Right atrium auricular region (tissue), 2 donors: ENCODE measurements at regions not wholly inside any gene's neighbourhood (a gene's known extent, or its start where the extent isn't known, plus 50 kb on each side); places are given as distances from the start of the nearest gene placed in this dataset.

ENCODE experiments used
- DNase-seq: peaks from one replicate; pipeline ENCODE4 v3.0.0-alpha.2; 2019; ENCODE audit warnings: low spot score
- H3K27ac ChIP-seq, 2 donors: fragments of 200-600 bp; sonication (generic); 1 replicate in 1 of 2; 2 replicates in 1 of 2; pipeline ENCODE4 v1.5.1; 2016 to 2019
- H3K27me3 ChIP-seq, 2 donors: fragments of 200-600 bp; sonication (generic); one replicate each; pipeline versions ENCODE4 v1.5.1 to v1.6.0; 2017 to 2019
- H3K36me3 ChIP-seq: fragments of 200-600 bp; sonication (generic); one replicate; pipeline ENCODE4 v1.5.1; 2016
- H3K4me1 ChIP-seq, 2 donors: fragments of 200-600 bp; sonication (generic); one replicate each; pipeline versions ENCODE4 v1.5.1 to v1.6.0; 2017 to 2019
- H3K4me3 ChIP-seq, 2 donors: fragments of 200-600 bp; sonication (generic); 1 replicate in 1 of 2; 2 replicates in 1 of 2; pipeline ENCODE4 v1.5.1; 2017 to 2019; ENCODE audit warnings: mild to moderate bottlenecking in 1 of 2, moderate library complexity in 1 of 2
- H3K9me3 ChIP-seq, 2 donors: fragments of 200-600 bp; sonication (generic); one replicate each; pipeline ENCODE4 v1.5.1; 2019
- TF ChIP-seq, protein P1 (sequence below), 2 donors: fragments of 200-600 bp; sonication (generic); IDR thresholded peaks; one replicate each; pipeline ENCODE4 v1.5.1; 2019; ENCODE audit warnings: antibody characterized with exemption in 2 of 2

DNA sequence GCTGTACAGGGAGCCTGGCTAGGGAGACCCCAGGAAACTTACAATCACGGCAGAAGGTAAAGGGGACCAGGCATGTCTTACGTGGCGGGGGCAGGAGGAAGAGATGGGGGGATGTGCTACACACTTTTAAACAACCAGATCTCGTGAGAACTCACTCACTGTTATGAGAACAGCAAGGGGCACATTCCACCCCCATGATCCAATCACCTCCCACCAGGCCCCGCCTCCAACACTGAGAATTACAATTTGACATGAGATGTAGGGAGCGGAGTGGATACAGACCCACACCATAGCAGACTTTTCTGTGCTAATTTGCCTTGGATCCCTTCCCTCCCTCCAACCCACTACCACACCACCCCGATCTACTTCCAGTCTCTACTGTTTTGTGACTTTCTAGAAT lies 106.7 kb upstream of the PEG3 start:
- DNase-seq: no peak
- no peaks in the 10 kb centered on the region for H3K36me3 ChIP-seq
- no peaks in the 10 kb centered on the region for H3K4me1 ChIP-seq
- H3K9me3 ChIP-seq: no peaks in the 10 kb centered on the region
- H3K27ac ChIP-seq: no peak overlapping the region
- no peaks in the 10 kb centered on the region for H3K27me3 ChIP-seq
- TF ChIP-seq, protein P1, sequence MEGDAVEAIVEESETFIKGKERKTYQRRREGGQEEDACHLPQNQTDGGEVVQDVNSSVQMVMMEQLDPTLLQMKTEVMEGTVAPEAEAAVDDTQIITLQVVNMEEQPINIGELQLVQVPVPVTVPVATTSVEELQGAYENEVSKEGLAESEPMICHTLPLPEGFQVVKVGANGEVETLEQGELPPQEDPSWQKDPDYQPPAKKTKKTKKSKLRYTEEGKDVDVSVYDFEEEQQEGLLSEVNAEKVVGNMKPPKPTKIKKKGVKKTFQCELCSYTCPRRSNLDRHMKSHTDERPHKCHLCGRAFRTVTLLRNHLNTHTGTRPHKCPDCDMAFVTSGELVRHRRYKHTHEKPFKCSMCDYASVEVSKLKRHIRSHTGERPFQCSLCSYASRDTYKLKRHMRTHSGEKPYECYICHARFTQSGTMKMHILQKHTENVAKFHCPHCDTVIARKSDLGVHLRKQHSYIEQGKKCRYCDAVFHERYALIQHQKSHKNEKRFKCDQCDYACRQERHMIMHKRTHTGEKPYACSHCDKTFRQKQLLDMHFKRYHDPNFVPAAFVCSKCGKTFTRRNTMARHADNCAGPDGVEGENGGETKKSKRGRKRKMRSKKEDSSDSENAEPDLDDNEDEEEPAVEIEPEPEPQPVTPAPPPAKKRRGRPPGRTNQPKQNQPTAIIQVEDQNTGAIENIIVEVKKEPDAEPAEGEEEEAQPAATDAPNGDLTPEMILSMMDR (IDR thresholded peaks at IDR 0.05): no peak
- H3K4me3 ChIP-seq: no peak overlapping the region

DNA sequence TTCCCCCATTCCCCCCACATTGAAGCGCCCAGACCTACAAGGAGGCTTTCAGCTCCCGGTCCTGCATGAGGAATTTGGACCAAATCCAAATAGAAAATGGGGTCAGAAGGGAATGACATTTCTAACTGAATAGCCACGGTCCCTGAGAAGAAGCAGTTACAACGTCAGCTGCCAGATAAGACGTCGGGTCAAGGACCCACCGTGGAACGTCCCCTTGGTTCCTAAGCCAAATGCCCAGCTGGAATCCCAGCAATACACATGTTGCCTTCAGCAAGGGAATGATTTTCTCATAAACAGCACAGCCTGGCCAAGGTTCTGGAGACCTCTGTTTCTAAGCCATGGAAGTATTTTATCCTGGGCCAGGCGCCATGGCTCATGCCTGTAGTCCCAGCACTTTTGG lies 109.1 kb upstream of the PEG3 start:
- Histone ChIP-seq H3K4me3 (no peak overlapping the region), H3K27me3 (no peaks in the 10 kb centered on the region), H3K4me1 (no peaks in the 10 kb centered on the region), H3K36me3 (no peaks in the 10 kb centered on the region), H3K27ac (no peak overlapping the region), H3K9me3 (no peaks in the 10 kb centered on the region)
- no peak for DNase-seq
- TF ChIP-seq, protein P1 (IDR thresholded peaks at IDR 0.05): no peak

DNA sequence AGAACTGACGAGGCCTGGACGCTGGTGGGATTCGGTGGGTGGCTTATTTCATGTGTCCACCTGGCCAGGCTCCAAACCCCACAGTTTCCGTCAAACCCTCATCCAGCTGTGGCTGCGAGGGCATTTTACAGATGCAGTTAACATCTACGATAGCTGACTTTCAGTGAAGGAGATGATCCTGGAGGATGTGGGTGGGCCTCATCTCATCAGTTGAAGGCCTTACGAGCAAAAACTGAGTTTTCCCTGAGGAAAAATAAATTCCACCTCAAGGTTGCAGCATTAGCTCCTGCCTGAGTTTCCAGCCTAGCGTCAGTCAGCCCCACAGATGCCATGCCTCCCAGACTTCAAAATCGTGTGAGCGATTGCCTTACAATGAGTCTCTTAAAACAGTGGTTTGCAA lies 111.1 kb upstream of the PEG3 start:
- TF ChIP-seq, protein P1 (IDR thresholded peaks at IDR 0.05): no peak
- Histone ChIP-seq H3K27me3 (no peaks in the 10 kb centered on the region), H3K27ac (no peak overlapping the region), H3K9me3 (no peaks in the 10 kb centered on the region), H3K36me3 (no peaks in the 10 kb centered on the region), H3K4me1 (no peaks in the 10 kb centered on the region), H3K4me3 (no peak overlapping the region)
- no peak for DNase-seq

DNA sequence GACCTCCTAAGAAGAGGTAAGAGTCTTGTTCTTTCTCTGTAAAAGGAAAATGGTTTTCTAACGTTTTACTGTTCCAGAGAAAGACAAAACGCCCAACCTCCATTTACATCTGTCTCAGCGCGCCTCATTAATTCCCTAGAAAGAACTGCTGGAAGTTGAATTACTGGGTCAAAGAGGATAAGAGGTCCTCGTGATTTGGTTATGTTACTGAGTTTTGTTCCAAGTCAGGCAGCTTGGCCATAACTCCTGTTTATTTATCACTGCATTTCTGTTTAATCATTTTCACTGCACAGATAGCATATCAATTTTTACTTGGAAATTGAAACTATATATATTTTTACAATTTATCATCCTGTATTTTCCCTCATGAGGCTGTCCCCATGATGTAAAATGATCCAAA lies 112.9 kb upstream of the PEG3 start:
- no peak overlapping the region for H3K27ac ChIP-seq
- no peaks in the 10 kb centered on the region for H3K27me3 ChIP-seq
- H3K9me3 ChIP-seq: no peaks in the 10 kb centered on the region
- TF ChIP-seq, protein P1 (IDR thresholded peaks at IDR 0.05): no peak
- no peak overlapping the region for H3K4me3 ChIP-seq
- H3K4me1 ChIP-seq: no peaks in the 10 kb centered on the region
- no peak for DNase-seq
- no peaks in the 10 kb centered on the region for H3K36me3 ChIP-seq

DNA sequence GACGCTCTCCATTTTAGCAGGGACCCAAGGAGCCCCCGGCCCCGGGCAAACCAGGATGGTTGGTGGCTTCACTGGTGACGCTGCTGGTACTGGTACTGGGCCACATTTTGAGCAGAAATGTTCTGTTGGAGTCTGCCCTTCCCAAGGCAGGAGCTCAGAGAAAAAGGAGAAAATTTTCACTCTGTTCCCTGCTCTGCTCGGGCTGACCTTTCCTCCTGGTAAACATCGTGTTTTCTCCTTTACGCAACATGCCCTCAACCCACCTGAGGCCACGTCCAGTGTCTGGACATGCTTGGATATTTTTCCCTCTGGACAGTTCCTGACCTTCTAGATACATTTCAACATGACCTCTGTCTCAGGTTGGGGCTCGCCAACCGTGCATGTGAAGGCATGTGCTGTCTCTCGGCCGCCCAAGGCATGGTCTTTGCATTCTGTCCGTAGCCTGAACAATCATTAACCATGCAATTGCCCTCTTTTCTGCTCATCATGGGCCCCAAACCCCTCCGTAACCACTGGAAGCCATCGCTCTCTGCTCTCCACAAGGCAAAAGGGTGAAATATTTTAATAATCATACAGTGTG lies 115.2 kb upstream of the PEG3 start:
- DNase-seq: no peak
- TF ChIP-seq, protein P1 (IDR thresholded peaks at IDR 0.05): no peak
- Histone ChIP-seq H3K4me1 (no peaks in the 10 kb centered on the region), H3K27ac (no peak overlapping the region), H3K27me3 (no peaks in the 10 kb centered on the region), H3K36me3 (no peaks in the 10 kb centered on the region), H3K9me3 (no peaks in the 10 kb centered on the region), H3K4me3 (no peak overlapping the region)

DNA sequence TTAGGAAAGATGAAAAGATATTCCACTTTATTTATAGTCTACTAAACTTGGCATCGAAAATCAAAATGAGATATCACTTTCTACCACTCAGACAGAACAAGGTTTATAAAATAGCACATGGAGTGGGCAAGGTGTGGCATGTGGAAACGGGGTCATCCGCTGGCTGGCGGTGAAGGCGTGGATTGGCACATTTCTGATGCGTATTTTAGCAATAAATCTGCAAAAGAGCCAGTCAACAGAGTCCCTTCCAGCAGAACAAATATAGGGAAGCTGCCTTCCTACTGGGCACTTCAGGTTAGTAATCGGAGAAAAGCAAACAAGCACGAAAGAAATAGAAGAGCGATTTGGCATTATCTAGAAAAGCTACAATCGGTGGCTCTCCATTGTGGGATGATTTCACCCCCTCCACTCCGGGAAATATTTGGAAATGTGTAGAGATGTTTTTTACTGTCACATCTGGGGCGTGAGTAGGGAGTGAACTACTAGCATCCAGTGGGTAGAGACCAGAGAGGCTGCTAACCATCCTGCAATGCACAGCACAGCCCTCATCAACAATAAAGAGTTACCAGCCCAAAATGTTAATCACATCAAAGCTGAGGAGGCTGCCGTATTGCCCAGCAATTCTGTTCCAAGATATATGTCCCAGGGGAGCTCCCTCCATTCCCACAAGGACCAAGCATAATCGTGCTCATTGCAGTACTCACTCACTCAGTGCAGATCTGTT lies 116.1 kb upstream of the PEG3 start:
- Histone ChIP-seq H3K36me3 (no peaks in the 10 kb centered on the region), H3K27ac (no peak overlapping the region), H3K27me3 (no peaks in the 10 kb centered on the region), H3K9me3 (no peaks in the 10 kb centered on the region), H3K4me3 (no peak overlapping the region), H3K4me1 (no peaks in the 10 kb centered on the region)
- TF ChIP-seq, protein P1 (IDR thresholded peaks at IDR 0.05): no peak
- no peak for DNase-seq
